Nephron (organoid): ENCODE measurements at regions not wholly inside any gene's neighbourhood (a gene's known extent, or its start where the extent isn't known, plus 50 kb on each side); places are given as distances from the start of the nearest gene placed in this dataset.

Experiments
- H3K27ac Mint-ChIP-seq, 3 experiments: 2 replicates each; pipeline ENCODE4 v1.8.0; 2020; ENCODE audit warnings: mixed read lengths in 3 of 3, mild to moderate bottlenecking in 2 of 3, moderate library complexity in 1 of 3
- H3K27me3 Mint-ChIP-seq: 2 replicates; pipeline ENCODE4 v1.8.0; 2021; ENCODE audit warnings: low read depth, mild to moderate bottlenecking, moderate library complexity, mixed read lengths
- H3K36me3 Mint-ChIP-seq: 2 replicates; pipeline ENCODE4 v1.8.0; 2020; ENCODE audit warnings: low read depth, mixed read lengths
- H3K4me1 Mint-ChIP-seq: 2 replicates; pipeline ENCODE4 v1.8.0; 2020; ENCODE audit warnings: mixed read lengths
- H3K4me3 Mint-ChIP-seq, 3 experiments: 2 replicates each; pipeline ENCODE4 v1.8.0; 2020; ENCODE audit warnings: mild to moderate bottlenecking in 3 of 3, mixed read lengths in 3 of 3, moderate library complexity in 2 of 3
- H3K9me3 Mint-ChIP-seq: 2 replicates; pipeline ENCODE4 v1.8.0; 2020; ENCODE audit warnings: mixed read lengths
- CTCF ChIP-seq, 3 experiments: fragments of 200-600 bp; sonication (generic); IDR thresholded peaks; one replicate each; pipeline ENCODE4 v1.5.0; 2021; ENCODE audit warnings: antibody characterized with exemption in 3 of 3; ENCODE audit not compliant: unreplicated experiment in 3 of 3

GRCh38 chr12:66919466-66919865 is 240.6 kb upstream of the GRIP1 start:
- no peak for TF ChIP-seq CTCF (IDR thresholded peaks at IDR 0.05; ENCODE audit: unreplicated experiment in 3 of 3)
- Mint-ChIP-seq H3K9me3 (no peaks in the 10 kb centered on the region), H3K27me3 (no peaks in the 10 kb centered on the region), H3K4me1 (peaks cover 7% of the 10 kb centered on the region), H3K4me3 (no peak overlapping the region), H3K27ac (no peak overlapping the region), H3K36me3 (peaks cover 4% of the 10 kb centered on the region)

GRCh38 chr12:66920205-66920604 is 241.3 kb upstream of the GRIP1 start:
- H3K27me3 Mint-ChIP-seq: no peaks in the 10 kb centered on the region
- TF ChIP-seq CTCF (IDR thresholded peaks at IDR 0.05; ENCODE audit: unreplicated experiment in 3 of 3): no peak
- no peaks in the 10 kb centered on the region for H3K9me3 Mint-ChIP-seq
- no peak overlapping the region for H3K27ac Mint-ChIP-seq
- H3K36me3 Mint-ChIP-seq: peaks cover 7% of the 10 kb centered on the region
- peaks cover 4% of the 10 kb centered on the region for H3K4me1 Mint-ChIP-seq
- H3K4me3 Mint-ChIP-seq: no peak overlapping the region

- Mint-ChIP-seq H3K36me3 (peaks cover 8% of the 10 kb centered on the region), H3K27me3 (no peaks in the 10 kb centered on the region), H3K4me3 (no peak overlapping the region), H3K9me3 (no peaks in the 10 kb centered on the region), H3K4me1 (no peaks in the 10 kb centered on the region), H3K27ac (no peak overlapping the region)
- no peak for TF ChIP-seq CTCF (IDR thresholded peaks at IDR 0.05; ENCODE audit: unreplicated experiment in 3 of 3)
These were observed 242.3 kb upstream of the GRIP1 start for GRCh38 chr12:66921151-66921550.

GRCh38 chr12:66925083-66925482 is 246.2 kb upstream of the GRIP1 start:
- no peaks in the 10 kb centered on the region for H3K4me1 Mint-ChIP-seq
- H3K27me3 Mint-ChIP-seq: no peaks in the 10 kb centered on the region
- no peak for TF ChIP-seq CTCF (IDR thresholded peaks at IDR 0.05; ENCODE audit: unreplicated experiment in 3 of 3)
- H3K27ac Mint-ChIP-seq: no peak overlapping the region
- peaks cover 8% of the 10 kb centered on the region for H3K36me3 Mint-ChIP-seq
- no peaks in the 10 kb centered on the region for H3K9me3 Mint-ChIP-seq
- no peak overlapping the region for H3K4me3 Mint-ChIP-seq

GRCh38 chr12:66929121-66929520 is 250.2 kb upstream of the GRIP1 start:
- Mint-ChIP-seq H3K27ac (no peak overlapping the region), H3K4me3 (no peak overlapping the region), H3K4me1 (no peaks in the 10 kb centered on the region), H3K9me3 (no peaks in the 10 kb centered on the region), H3K36me3 (peaks cover 4% of the 10 kb centered on the region), H3K27me3 (no peaks in the 10 kb centered on the region)
- TF ChIP-seq CTCF (IDR thresholded peaks at IDR 0.05; ENCODE audit: unreplicated experiment in 3 of 3): no peak

GRCh38 chr12:66931091-66931490 is 252.2 kb upstream of the GRIP1 start:
- Mint-ChIP-seq H3K4me1 (no peaks in the 10 kb centered on the region), H3K27ac (no peak overlapping the region), H3K9me3 (no peaks in the 10 kb centered on the region), H3K4me3 (no peak overlapping the region), H3K27me3 (no peaks in the 10 kb centered on the region), H3K36me3 (peaks cover 3% of the 10 kb centered on the region)
- no peak for TF ChIP-seq CTCF (IDR thresholded peaks at IDR 0.05; ENCODE audit: unreplicated experiment in 3 of 3)
